GM23338 (cell line): ENCODE measurements at regions not wholly inside any gene's neighbourhood (a gene's known extent, or its start where the extent isn't known, plus 50 kb on each side); places are given as distances from the start of the nearest gene placed in this dataset.

Source experiments
- CREB1 ChIP-seq: fragments of 250-450 bp; sonication (Bioruptor Pico); IDR thresholded peaks from 2 replicates; pipeline ENCODE4 v1.5.0; 2020; ENCODE audit warnings: low read depth, mild to moderate bottlenecking, moderate library complexity
- ETS1 ChIP-seq: IDR thresholded peaks from 2 replicates; pipeline ENCODE4 v1.6.1; 2016; ENCODE audit warnings: antibody characterized with exemption
- EZH2 ChIP-seq: fragments of 200-600 bp; sonication (generic); IDR thresholded peaks from one replicate; pipeline ENCODE4 v1.8.0; 2017; ENCODE audit warnings: antibody characterized with exemption, mild to moderate bottlenecking, low read depth; ENCODE audit not compliant: unreplicated experiment
- EZH2phosphoT487 ChIP-seq: fragments of 200-600 bp; sonication (generic); IDR thresholded peaks from one replicate; pipeline ENCODE4 v1.8.1; 2018; ENCODE audit warnings: antibody characterized with exemption; ENCODE audit not compliant: unreplicated experiment
- JUNB ChIP-seq: IDR thresholded peaks from one replicate; pipeline ENCODE4 v1.6.1; 2016; ENCODE audit warnings: antibody characterized with exemption; ENCODE audit not compliant: unreplicated experiment
- NANOG ChIP-seq: IDR thresholded peaks from 2 replicates; pipeline ENCODE4 v1.6.1; 2016; ENCODE audit warnings: antibody characterized with exemption, borderline replicate concordance
- POLR2AphosphoS5 ChIP-seq: IDR thresholded peaks from 2 replicates; pipeline ENCODE4 v1.6.1; 2016; ENCODE audit warnings: antibody characterized with exemption, low read depth
- REST ChIP-seq: IDR thresholded peaks from one replicate; pipeline ENCODE4 v1.6.1; 2018; ENCODE audit warnings: antibody characterized with exemption; ENCODE audit not compliant: unreplicated experiment
- STAT1 ChIP-seq: IDR thresholded peaks from one replicate; pipeline ENCODE4 v1.6.1; 2016; ENCODE audit warnings: antibody characterized with exemption; ENCODE audit not compliant: unreplicated experiment
- ZNF114 ChIP-seq: fragments of 250-450 bp; sonication (Bioruptor Pico); IDR thresholded peaks from 2 replicates; pipeline ENCODE4 v1.5.0; 2020; ENCODE audit warnings: mild to moderate bottlenecking, moderate library complexity
- ZNF331 ChIP-seq: fragments of 250-450 bp; sonication (Bioruptor Pico); IDR thresholded peaks from 2 replicates; pipeline ENCODE4 v1.5.0; 2020; ENCODE audit warnings: low read depth, mild to moderate bottlenecking, moderate library complexity
- TF ChIP-seq, protein P1 (sequence below), 2 experiments: fragments of 200-600 bp in 1 of 2; sonication (generic) in 1 of 2; conservative IDR thresholded peaks; 2 replicates each; pipeline versions ENCODE4 v1.5.1 to v1.6.1; 2016 to 2017; ENCODE audit warnings: antibody characterized with exemption in 2 of 2, low read depth in 2 of 2, mild to moderate bottlenecking in 2 of 2, moderate library complexity in 1 of 2
- TF ChIP-seq, protein P2 (sequence below): fragments of 250-450 bp; sonication (Bioruptor Pico); IDR thresholded peaks from 2 replicates; pipeline ENCODE4 v1.5.0; 2020; ENCODE audit warnings: mild to moderate bottlenecking, moderate library complexity

DNA sequence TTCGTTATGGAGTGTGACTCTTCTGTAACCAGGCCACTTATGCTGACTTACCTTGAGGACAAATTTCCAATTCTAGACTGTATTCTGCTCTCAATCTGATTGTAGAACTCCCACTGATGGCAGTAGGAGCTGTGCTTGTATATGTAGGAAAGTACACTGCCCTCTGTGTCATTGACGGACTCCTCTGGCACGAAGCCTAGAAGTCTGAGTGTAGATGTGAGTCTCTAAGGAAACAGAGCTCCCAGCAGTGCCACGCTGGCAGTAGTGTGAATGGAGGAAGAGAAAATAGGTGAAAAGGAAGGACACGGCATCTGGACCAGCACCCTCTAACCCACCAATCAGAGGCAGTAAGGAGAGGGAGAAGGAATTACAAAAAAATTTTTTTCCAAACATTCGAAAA, 130.4 kb upstream of the ADGRL2 start:
- TF ChIP-seq EZH2phosphoT487 (no peak), POLR2AphosphoS5 (no peak), REST (no peak), EZH2 (no peak), CREB1 (CRISPR knock-in tag) (no peak), JUNB (no peak), ZNF114 (CRISPR knock-in tag) (no peak), NANOG (no peak), STAT1 (no peak), ETS1 (no peak), ZNF331 (no peak)
- TF ChIP-seq, protein P1, sequence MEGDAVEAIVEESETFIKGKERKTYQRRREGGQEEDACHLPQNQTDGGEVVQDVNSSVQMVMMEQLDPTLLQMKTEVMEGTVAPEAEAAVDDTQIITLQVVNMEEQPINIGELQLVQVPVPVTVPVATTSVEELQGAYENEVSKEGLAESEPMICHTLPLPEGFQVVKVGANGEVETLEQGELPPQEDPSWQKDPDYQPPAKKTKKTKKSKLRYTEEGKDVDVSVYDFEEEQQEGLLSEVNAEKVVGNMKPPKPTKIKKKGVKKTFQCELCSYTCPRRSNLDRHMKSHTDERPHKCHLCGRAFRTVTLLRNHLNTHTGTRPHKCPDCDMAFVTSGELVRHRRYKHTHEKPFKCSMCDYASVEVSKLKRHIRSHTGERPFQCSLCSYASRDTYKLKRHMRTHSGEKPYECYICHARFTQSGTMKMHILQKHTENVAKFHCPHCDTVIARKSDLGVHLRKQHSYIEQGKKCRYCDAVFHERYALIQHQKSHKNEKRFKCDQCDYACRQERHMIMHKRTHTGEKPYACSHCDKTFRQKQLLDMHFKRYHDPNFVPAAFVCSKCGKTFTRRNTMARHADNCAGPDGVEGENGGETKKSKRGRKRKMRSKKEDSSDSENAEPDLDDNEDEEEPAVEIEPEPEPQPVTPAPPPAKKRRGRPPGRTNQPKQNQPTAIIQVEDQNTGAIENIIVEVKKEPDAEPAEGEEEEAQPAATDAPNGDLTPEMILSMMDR (conservative IDR thresholded peaks at IDR 0.05; ENCODE audit: low read depth in 2 of 2): no peak
- TF ChIP-seq, protein P2, sequence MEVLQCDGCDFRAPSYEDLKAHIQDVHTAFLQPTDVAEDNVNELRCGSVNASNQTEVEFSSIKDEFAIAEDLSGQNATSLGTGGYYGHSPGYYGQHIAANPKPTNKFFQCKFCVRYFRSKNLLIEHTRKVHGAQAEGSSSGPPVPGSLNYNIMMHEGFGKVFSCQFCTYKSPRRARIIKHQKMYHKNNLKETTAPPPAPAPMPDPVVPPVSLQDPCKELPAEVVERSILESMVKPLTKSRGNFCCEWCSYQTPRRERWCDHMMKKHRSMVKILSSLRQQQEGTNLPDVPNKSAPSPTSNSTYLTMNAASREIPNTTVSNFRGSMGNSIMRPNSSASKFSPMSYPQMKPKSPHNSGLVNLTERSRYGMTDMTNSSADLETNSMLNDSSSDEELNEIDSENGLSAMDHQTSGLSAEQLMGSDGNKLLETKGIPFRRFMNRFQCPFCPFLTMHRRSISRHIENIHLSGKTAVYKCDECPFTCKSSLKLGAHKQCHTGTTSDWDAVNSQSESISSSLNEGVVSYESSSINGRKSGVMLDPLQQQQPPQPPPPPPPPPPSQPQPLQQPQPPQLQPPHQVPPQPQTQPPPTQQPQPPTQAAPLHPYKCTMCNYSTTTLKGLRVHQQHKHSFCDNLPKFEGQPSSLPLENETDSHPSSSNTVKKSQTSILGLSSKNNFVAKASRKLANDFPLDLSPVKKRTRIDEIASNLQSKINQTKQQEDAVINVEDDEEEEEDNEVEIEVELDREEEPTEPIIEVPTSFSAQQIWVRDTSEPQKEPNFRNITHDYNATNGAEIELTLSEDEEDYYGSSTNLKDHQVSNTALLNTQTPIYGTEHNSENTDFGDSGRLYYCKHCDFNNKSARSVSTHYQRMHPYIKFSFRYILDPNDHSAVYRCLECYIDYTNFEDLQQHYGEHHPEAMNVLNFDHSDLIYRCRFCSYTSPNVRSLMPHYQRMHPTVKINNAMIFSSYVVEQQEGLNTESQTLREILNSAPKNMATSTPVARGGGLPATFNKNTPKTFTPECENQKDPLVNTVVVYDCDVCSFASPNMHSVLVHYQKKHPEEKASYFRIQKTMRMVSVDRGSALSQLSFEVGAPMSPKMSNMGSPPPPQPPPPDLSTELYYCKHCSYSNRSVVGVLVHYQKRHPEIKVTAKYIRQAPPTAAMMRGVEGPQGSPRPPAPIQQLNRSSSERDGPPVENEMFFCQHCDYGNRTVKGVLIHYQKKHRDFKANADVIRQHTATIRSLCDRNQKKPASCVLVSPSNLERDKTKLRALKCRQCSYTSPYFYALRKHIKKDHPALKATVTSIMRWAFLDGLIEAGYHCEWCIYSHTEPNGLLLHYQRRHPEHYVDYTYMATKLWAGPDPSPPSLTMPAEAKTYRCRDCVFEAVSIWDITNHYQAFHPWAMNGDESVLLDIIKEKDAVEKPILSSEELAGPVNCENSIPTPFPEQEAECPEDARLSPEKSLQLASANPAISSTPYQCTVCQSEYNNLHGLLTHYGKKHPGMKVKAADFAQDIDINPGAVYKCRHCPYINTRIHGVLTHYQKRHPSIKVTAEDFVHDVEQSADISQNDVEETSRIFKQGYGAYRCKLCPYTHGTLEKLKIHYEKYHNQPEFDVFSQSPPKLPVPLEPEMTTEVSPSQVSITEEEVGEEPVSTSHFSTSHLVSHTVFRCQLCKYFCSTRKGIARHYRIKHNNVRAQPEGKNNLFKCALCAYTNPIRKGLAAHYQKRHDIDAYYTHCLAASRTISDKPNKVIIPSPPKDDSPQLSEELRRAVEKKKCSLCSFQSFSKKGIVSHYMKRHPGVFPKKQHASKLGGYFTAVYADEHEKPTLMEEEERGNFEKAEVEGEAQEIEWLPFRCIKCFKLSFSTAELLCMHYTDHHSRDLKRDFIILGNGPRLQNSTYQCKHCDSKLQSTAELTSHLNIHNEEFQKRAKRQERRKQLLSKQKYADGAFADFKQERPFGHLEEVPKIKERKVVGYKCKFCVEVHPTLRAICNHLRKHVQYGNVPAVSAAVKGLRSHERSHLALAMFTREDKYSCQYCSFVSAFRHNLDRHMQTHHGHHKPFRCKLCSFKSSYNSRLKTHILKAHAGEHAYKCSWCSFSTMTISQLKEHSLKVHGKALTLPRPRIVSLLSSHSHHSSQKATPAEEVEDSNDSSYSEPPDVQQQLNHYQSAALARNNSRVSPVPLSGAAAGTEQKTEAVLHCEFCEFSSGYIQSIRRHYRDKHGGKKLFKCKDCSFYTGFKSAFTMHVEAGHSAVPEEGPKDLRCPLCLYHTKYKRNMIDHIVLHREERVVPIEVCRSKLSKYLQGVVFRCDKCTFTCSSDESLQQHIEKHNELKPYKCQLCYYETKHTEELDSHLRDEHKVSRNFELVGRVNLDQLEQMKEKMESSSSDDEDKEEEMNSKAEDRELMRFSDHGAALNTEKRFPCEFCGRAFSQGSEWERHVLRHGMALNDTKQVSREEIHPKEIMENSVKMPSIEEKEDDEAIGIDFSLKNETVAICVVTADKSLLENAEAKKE (CRISPR knock-in tag): no peak
